SK-N-SH treated with all-trans-retinoic acid at 6 μM for 48 hours (cell line): ENCODE measurements at regions not wholly inside any gene's neighbourhood (a gene's known extent, or its start where the extent isn't known, plus 50 kb on each side); places are given as distances from the start of the nearest gene placed in this dataset.

Source experiments
- ATAC-seq: fragments of 200-7000 bp; cut with Tn5 transposase; 3 replicates; pipeline ENCODE4 v1.9.1; 2020; ENCODE audit warnings: mild to moderate bottlenecking, moderate library complexity
- ARNTL ChIP-seq: fragments of 450-650 bp; formaldehyde crosslinking; IDR thresholded peaks from 2 replicates; pipeline ENCODE4 v1.5.0; 2020; ENCODE audit warnings: low read depth, mild to moderate bottlenecking, moderate library complexity, borderline replicate concordance
- BACH2 ChIP-seq: fragments of 250-450 bp; sonication (Bioruptor Pico); IDR thresholded peaks from 2 replicates; pipeline ENCODE4 v1.9.0; 2021; ENCODE audit warnings: mild to moderate bottlenecking, borderline replicate concordance
- ISL1 ChIP-seq: fragments of 250-450 bp; sonication (Bioruptor Pico); IDR thresholded peaks from 2 replicates; pipeline ENCODE4 v2.1.2; 2022; ENCODE audit warnings: mild to moderate bottlenecking, moderate library complexity
- TOX ChIP-seq: fragments of 250-450 bp; sonication (Bioruptor Pico); IDR thresholded peaks from 2 replicates; pipeline ENCODE4 v1.8.0; 2021; ENCODE audit warnings: mild to moderate bottlenecking, moderate library complexity, borderline replicate concordance
- ZFP3 ChIP-seq: fragments of 250-450 bp; sonication (Bioruptor Pico); IDR thresholded peaks from 2 replicates; pipeline ENCODE4 v1.5.0; 2020; ENCODE audit warnings: mild to moderate bottlenecking, moderate library complexity
- ZNF565 ChIP-seq: fragments of 450-650 bp; formaldehyde crosslinking; conservative IDR thresholded peaks from 2 replicates; pipeline ENCODE4 v1.5.0; 2020; ENCODE audit warnings: low read depth, mild to moderate bottlenecking, moderate library complexity
- ZNF70 ChIP-seq: fragments of 450-650 bp; formaldehyde crosslinking; IDR thresholded peaks from 2 replicates; pipeline ENCODE4 v1.5.0; 2020; ENCODE audit warnings: mild to moderate bottlenecking, moderate library complexity
- TF ChIP-seq, protein P1 (sequence below): fragments of 250-450 bp; sonication (Bioruptor Pico); IDR thresholded peaks from 2 replicates; pipeline ENCODE4 v1.5.0; 2020; ENCODE audit warnings: mild to moderate bottlenecking, moderate library complexity
- TF ChIP-seq, protein P2 (sequence below): fragments of 250-450 bp; sonication (Bioruptor Pico); IDR thresholded peaks from 2 replicates; pipeline ENCODE4 v1.5.1; 2020; ENCODE audit warnings: low read depth, mild to moderate bottlenecking, moderate library complexity

DNA sequence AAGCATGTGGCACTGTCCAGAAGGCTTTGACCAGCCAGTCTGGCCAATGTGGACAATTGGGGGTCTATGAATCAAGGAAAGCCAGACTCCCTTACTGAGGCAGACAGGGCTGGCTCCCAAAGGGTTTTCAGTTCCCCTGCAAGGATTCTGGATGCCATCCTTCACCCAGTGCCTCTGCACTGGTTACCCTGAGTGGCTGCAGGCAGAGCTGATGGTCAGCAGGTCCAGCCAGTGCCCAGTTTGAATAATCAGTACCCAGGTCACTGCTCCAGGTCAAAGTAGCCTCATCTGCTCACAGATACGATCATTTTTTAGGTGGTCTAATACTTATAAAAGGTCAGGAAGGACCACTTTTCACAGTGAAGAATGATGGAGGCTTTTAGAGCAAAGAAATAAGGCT lies 52.2 kb upstream of the MAMLD1 start (continued):
- TF ChIP-seq ZNF565: no peak
- TF ChIP-seq ARNTL: no peak
- no peak for TF ChIP-seq ISL1 (CRISPR knock-in tag)
- TF ChIP-seq TOX (CRISPR knock-in tag): no peak
- TF ChIP-seq, protein P1, sequence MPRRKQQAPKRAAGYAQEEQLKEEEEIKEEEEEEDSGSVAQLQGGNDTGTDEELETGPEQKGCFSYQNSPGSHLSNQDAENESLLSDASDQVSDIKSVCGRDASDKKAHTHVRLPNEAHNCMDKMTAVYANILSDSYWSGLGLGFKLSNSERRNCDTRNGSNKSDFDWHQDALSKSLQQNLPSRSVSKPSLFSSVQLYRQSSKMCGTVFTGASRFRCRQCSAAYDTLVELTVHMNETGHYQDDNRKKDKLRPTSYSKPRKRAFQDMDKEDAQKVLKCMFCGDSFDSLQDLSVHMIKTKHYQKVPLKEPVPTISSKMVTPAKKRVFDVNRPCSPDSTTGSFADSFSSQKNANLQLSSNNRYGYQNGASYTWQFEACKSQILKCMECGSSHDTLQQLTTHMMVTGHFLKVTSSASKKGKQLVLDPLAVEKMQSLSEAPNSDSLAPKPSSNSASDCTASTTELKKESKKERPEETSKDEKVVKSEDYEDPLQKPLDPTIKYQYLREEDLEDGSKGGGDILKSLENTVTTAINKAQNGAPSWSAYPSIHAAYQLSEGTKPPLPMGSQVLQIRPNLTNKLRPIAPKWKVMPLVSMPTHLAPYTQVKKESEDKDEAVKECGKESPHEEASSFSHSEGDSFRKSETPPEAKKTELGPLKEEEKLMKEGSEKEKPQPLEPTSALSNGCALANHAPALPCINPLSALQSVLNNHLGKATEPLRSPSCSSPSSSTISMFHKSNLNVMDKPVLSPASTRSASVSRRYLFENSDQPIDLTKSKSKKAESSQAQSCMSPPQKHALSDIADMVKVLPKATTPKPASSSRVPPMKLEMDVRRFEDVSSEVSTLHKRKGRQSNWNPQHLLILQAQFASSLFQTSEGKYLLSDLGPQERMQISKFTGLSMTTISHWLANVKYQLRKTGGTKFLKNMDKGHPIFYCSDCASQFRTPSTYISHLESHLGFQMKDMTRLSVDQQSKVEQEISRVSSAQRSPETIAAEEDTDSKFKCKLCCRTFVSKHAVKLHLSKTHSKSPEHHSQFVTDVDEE (CRISPR knock-in tag): no peak

DNA sequence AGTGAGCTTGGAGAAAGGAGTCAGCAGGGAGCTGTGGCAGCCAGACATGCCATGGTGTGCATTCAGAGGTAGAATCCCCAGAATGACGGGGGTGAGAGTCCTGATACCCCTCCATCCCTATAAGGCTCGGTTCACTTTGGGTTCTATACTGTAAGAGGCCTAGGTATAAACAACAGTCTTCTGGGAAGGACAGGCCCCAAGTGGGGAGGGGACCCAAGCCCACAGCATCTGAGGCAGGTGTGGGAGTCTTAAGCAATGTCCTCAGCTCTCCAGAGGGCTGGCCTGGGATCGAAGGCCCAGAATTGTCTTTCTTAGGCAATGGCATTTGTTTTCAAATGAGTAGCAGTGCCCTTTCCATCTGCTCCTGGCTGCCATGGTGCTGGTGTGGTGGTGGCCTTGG lies 50.2 kb upstream of the MAMLD1 start:
- TF ChIP-seq, protein P1 (CRISPR knock-in tag): no peak
- TF ChIP-seq ZFP3 (no peak), ZNF70 (CRISPR knock-in tag) (no peak), BACH2 (CRISPR knock-in tag) (no peak), TOX (CRISPR knock-in tag) (no peak)
- TF ChIP-seq, protein P2, sequence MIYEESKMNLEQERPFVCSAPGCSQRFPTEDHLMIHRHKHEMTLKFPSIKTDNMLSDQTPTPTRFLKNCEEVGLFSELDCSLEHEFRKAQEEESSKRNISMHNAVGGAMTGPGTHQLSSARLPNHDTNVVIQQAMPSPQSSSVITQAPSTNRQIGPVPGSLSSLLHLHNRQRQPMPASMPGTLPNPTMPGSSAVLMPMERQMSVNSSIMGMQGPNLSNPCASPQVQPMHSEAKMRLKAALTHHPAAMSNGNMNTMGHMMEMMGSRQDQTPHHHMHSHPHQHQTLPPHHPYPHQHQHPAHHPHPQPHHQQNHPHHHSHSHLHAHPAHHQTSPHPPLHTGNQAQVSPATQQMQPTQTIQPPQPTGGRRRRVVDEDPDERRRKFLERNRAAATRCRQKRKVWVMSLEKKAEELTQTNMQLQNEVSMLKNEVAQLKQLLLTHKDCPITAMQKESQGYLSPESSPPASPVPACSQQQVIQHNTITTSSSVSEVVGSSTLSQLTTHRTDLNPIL (CRISPR knock-in tag): no peak
- ATAC-seq: no peak
